ENCODE measurements at regions not wholly inside any gene's neighbourhood (a gene's known extent, or its start where the extent isn't known, plus 50 kb on each side); places are given as distances from the start of the nearest gene placed in this dataset.
A peak's percentile ranks its signal among the peaks of the same experiment; 100 is the strongest.

- no peak for DNase-seq (ENCODE audit: low spot score)
Observed at GRCh38 chr2:199627417-199627816, 169.7 kb upstream of the SATB2 start.

GRCh38 chr2:199624958-199625357 lies 167.2 kb upstream of the SATB2 start:
- DNase-seq (ENCODE audit: low spot score), result no peak

- DNase-seq (ENCODE audit: low spot score), result no peak
Observed at GRCh38 chr2:199612509-199613130, 154.9 kb upstream of the SATB2 start.

GRCh38 chr2:199607914-199608313 lies 150.2 kb upstream of the SATB2 start:
- no peak for DNase-seq (ENCODE audit: low spot score)

- no peak for DNase-seq (ENCODE audit: low spot score)
Observed at GRCh38 chr2:199606193-199606780, 148.5 kb upstream of the SATB2 start.

GRCh38 chr2:199603721-199604291 lies 146.1 kb upstream of the SATB2 start:
- DNase-seq (ENCODE audit: low spot score), result peak; percentile 23

- DNase-seq (ENCODE audit: low spot score), result no peak
Observed at GRCh38 chr2:199602896-199603717, 145.4 kb upstream of the SATB2 start.

GRCh38 chr2:199602271-199602895 lies 144.6 kb upstream of the SATB2 start:
- no peak for DNase-seq (ENCODE audit: low spot score)

GRCh38 chr2:199596549-199596948 lies 138.8 kb upstream of the SATB2 start:
- DNase-seq (ENCODE audit: low spot score), result no peak

GRCh38 chr2:199594443-199594842 lies 136.7 kb upstream of the SATB2 start:
- DNase-seq (ENCODE audit: low spot score), result no peak

- DNase-seq (ENCODE audit: low spot score), result no peak
Observed at GRCh38 chr2:199591826-199592225, 134.1 kb upstream of the SATB2 start.

GRCh38 chr2:199590321-199591203 lies 132.8 kb upstream of the SATB2 start:
- no peak for DNase-seq (ENCODE audit: low spot score)

GRCh38 chr2:199589306-199589705 lies 131.6 kb upstream of the SATB2 start:
- no peak for DNase-seq (ENCODE audit: low spot score)

- DNase-seq (ENCODE audit: low spot score), result no peak
Observed at GRCh38 chr2:199588054-199588453, 130.3 kb upstream of the SATB2 start.

GRCh38 chr2:199586646-199587045 lies 128.9 kb upstream of the SATB2 start:
- no peak for DNase-seq (ENCODE audit: low spot score)

- DNase-seq (ENCODE audit: low spot score), result no peak
Observed at GRCh38 chr2:199583676-199584075, 125.9 kb upstream of the SATB2 start.

- peak; percentile 13 for DNase-seq (ENCODE audit: low spot score)
Observed at GRCh38 chr2:199581935-199582360, 124.2 kb upstream of the SATB2 start.

GRCh38 chr2:199581408-199581807 lies 123.7 kb upstream of the SATB2 start:
- DNase-seq (ENCODE audit: low spot score), result no peak

- no peak for DNase-seq (ENCODE audit: low spot score)
Observed at GRCh38 chr2:199575416-199575815, 117.7 kb upstream of the SATB2 start.

GRCh38 chr2:199572571-199572970 lies 114.8 kb upstream of the SATB2 start:
- no peak for DNase-seq (ENCODE audit: low spot score)

GRCh38 chr2:199570934-199571333 lies 113.2 kb upstream of the SATB2 start:
- DNase-seq (ENCODE audit: low spot score), result no peak
